G401.6 (cell line): ENCODE measurements at regions not wholly inside any gene's neighbourhood (a gene's known extent, or its start where the extent isn't known, plus 50 kb on each side); places are given as distances from the start of the nearest gene placed in this dataset.
"Not testable (repeated sequence)": the region's sequence is repeated elsewhere in the genome, so short reads cannot be mapped to it uniquely, and the experiment has no call there.

Experiments
- FAIRE-seq: peaks from 2 replicates; lab custom pipeline; 2012; peaks lifted over from hg19 to GRCh38; lab: Jason Lieb, UNC

- FAIRE-seq, result no peak
Observed at GRCh38 chr5:135094339-135095051, 60.5 kb upstream of the PITX1 start.

DNA sequence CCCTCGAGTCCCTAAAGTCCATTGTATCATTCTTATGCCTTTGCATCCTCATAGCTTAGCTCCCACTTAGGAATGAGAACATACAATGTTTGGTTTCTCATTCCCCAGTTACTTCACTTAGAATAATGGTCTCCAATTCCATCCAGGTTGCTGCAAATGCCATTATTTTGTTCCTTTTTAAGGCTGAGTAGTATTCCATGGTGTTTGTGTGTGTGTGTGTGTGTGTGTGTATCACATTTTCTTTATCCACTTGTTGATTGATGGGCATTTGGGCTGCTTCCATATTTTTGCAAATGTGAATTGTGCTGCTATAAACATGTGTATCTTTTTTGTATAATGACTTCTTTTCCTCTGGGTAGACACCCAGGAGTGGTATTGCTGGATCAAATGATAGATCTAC, 59.5 kb upstream of the PITX1 start:
- FAIRE-seq, result not testable (repeated sequence)

DNA sequence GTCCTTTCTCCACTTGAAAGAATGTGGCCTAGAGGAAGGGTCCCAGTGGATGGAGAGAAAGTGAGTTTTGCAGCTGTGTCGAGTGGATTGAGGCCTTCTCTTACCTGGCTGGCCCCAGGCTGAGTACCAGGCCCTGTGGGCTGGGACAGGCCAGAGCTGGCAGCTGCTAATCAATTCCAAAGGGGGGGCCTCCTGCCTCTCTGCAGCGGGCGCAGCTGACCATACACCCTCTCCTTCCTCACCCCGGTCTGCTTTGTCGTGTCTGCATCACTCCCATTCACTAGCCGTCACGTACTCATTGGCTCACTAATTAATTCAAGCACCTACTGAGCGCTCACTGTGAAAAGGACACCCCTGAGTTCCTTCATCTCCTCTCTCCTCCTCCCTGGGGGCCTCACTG, 58.4 kb upstream of the PITX1 start:
- no peak for FAIRE-seq

DNA sequence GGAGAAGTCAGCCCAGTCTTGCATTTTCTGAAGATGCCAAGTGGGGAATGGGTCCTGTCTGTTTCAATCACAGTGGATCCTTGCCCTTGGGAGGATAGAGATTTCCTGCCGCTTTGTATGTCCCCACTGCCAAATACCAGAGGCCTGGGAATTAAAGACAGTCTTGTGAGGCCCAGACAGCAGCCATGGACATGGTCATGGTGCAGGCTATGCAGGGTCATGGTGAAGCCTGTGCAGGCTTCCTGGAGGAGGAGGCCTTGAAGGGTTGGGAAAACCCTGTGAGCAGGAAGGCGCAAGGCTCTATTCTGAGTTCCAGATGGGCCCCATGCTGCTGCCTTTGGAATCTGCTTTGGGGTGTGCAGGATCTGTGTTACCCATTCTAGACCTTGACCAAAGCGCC, 57.3 kb upstream of the PITX1 start:
- no peak for FAIRE-seq

DNA sequence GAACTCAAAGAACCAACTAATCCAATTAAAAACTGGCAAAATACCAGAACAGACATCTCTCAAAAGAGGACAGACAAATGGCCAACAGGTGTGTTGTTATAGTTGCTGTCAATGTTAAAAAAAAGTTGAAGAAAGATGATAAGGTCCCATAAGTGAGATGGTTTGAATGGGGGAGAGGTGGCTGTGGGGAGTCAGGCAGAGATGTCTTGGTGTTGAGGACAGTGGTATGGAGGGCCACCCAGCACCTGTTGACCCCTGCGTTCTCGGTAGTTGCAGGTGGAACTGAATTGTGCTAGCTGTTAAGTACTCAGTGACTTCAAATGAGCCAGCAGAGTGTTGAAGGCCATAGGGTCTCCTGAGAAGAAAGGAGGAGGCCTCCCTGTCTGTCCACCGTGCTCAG, 55.9 kb upstream of the PITX1 start:
- FAIRE-seq, result no peak

DNA sequence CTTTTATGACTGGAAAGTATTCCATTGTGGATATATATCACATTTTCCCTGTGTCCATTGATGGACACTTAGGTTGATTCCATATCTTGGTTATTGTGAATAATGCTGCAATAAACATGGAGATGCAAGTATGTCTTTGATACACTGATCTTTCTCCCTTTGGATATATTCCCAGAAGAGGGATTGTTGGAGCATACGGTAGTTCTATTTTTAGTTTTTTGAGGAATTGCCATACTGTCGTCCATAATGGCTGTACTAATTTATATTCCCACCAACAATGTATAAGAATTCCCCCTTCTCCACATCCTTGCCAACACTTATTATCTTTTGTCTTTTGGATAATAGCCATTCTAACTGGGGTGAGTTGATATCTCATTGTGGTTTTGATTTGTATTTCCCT, 54.9 kb upstream of the PITX1 start:
- FAIRE-seq, result no peak

DNA sequence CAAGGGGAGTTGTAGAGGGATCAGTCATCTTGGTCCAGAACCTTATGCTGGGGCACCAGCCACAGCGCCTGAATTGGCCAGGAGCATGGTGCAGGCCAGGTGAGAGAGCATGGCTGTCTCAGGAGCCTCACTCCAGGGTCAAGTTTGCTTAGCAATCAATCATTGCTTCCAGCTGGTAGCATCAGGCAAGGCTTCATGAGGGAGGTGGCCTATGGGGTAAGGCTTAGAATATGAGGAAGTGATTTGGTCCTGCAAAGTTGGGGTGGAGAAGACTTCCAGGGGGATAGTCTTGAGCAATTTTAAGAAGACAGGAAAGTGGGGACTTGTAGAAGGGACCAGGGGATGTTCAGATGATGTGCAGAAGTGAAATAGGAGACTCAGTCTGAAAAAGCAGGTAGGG, 53.9 kb upstream of the PITX1 start:
- no peak for FAIRE-seq

DNA sequence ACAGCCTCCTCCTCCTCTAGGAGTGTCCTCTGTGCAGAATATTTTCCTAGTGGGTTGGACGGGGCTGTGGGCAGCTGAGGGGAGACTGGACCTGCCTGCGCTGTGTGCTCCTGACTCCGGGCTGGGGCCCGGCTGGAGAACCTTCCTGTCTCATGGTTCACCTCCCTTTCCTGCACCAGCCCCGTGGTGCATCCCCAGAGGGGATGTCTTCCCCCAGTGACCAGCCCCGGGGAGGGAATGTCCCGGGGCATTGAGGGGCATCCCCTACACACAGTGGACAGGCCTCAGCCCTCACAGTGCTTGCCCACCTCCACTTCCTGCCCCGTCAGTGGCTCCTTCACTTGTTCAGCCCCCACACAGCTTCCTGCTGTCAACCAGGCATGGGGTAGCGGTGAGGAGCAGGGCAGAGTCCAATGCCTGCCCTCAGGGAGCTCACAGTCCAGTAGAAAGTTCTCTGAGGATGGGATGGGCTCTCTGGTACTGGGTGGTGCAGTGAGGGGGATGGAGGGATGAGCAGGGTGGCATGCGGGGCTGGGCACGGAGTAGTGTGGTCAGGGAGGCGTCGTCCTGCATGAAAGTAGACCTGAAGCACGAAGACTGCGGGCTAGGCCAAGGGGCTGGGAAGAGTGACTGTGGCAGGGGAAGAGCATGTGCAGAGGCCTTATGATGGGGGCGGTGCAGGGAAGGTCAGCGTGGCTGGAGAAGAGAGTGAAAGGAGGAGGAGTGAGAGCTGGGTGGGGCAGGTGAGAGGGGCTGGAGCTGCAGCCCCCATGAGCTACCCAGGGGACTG, 52.1 kb upstream of the PITX1 start:
- FAIRE-seq, result no peak

DNA sequence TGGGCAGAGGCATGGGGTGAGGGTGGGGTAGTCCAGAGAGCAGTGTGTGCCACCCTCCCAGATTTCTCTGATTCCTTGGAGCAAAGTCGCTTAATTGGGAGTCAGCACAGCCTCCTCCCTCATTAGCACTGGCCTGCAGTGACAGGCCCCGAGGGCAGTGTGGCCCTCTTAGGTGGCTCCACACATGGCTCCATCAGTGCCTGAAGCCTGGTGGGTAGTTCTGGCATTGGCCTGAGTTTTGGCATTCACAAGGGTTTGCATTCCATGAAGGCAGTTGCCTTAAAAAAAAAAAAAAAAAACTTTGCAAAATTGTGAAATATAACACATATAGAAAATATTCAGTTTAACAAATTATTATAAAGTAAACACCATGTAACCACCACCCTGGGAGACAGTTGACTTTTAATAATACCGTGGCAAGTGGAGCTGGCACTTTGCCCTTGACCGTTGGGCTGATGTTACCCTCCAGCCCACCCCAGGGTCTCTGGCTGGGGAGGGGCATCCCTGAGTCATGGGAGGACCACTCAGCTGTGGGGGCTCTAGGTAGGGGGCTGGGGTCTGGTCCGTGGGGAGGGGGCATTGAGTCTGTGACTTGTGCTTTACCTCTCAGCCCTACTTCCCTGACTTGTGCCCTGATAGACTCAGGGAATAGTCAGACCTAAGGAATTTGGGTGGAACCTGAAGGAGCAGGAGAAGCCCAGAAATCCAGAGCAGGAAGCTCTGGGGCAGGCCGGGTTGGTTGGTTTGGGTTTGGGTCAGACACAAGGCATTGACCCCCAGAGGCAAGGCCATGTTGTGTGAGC, 51.3 kb upstream of the PITX1 start:
- no peak for FAIRE-seq
